Subcutaneous abdominal adipose tissue (tissue), 5 donors: ENCODE measurements at regions not wholly inside any gene's neighbourhood (a gene's known extent, or its start where the extent isn't known, plus 50 kb on each side); places are given as distances from the start of the nearest gene placed in this dataset.
A peak's percentile ranks its signal among the peaks of the same experiment; 100 is the strongest.
"Not testable (repeated sequence)": the region's sequence is repeated elsewhere in the genome, so short reads cannot be mapped to it uniquely, and the experiment has no call there.

Experiments used
- H3K27ac ChIP-seq: one replicate; pipeline ENCODE4 v1.7.0; 2013; ENCODE audit warnings: low read depth, mild to moderate bottlenecking, inconsistent platforms, low read length, moderate library complexity
- H3K27me3 ChIP-seq, 5 donors: one replicate each; pipeline ENCODE4 v1.7.0; 2013; ENCODE audit warnings: low read length in 5 of 5, inconsistent platforms in 1 of 5; ENCODE audit not compliant: control insufficient read depth in 5 of 5, insufficient read depth in 4 of 5
- H3K36me3 ChIP-seq, 5 donors: one replicate each; pipeline ENCODE4 v1.7.0; 2013; ENCODE audit warnings: low read length in 5 of 5; ENCODE audit not compliant: control insufficient read depth in 5 of 5, insufficient read depth in 5 of 5
- H3K4me1 ChIP-seq, 5 donors: one replicate each; pipeline ENCODE4 v1.7.0; 2013; ENCODE audit warnings: low read length in 5 of 5, mild to moderate bottlenecking in 3 of 5, moderate library complexity in 1 of 5; ENCODE audit not compliant: control insufficient read depth in 5 of 5, insufficient read depth in 5 of 5
- H3K4me3 ChIP-seq, 5 donors: one replicate each; pipeline ENCODE4 v1.7.0; 2013; ENCODE audit warnings: low read length in 5 of 5, low read depth in 1 of 5
- H3K9ac ChIP-seq, 5 donors: one replicate each; pipeline ENCODE4 v1.7.0; 2013; ENCODE audit warnings: low read length in 5 of 5, mild to moderate bottlenecking in 4 of 5, moderate library complexity in 3 of 5
- H3K9me3 ChIP-seq, 5 donors: one replicate each; pipeline ENCODE4 v1.7.0; 2013; ENCODE audit warnings: low read length in 5 of 5; ENCODE audit not compliant: control insufficient read depth in 5 of 5
- donor health status: healthy.
- donor health status: healthy.
- donor health status: healthy.
- donor health status: healthy.
- donor health status: healthy.

- Histone ChIP-seq H3K36me3 (no peaks in the 10 kb centered on the region), H3K4me1 (peaks cover 0 to 10% (median 0%) of the 10 kb centered on the region in 5 donors), H3K4me3 (no peak overlapping the region), H3K9ac (no peak overlapping the region), H3K27me3 (peaks cover 0 to 2% (median 0%) of the 10 kb centered on the region in 5 donors), H3K9me3 (no peaks in the 10 kb centered on the region), H3K27ac (no peak overlapping the region)
These were observed 51.2 kb upstream of the RDX start for GRCh38 chr11:110347660-110348059.

DNA sequence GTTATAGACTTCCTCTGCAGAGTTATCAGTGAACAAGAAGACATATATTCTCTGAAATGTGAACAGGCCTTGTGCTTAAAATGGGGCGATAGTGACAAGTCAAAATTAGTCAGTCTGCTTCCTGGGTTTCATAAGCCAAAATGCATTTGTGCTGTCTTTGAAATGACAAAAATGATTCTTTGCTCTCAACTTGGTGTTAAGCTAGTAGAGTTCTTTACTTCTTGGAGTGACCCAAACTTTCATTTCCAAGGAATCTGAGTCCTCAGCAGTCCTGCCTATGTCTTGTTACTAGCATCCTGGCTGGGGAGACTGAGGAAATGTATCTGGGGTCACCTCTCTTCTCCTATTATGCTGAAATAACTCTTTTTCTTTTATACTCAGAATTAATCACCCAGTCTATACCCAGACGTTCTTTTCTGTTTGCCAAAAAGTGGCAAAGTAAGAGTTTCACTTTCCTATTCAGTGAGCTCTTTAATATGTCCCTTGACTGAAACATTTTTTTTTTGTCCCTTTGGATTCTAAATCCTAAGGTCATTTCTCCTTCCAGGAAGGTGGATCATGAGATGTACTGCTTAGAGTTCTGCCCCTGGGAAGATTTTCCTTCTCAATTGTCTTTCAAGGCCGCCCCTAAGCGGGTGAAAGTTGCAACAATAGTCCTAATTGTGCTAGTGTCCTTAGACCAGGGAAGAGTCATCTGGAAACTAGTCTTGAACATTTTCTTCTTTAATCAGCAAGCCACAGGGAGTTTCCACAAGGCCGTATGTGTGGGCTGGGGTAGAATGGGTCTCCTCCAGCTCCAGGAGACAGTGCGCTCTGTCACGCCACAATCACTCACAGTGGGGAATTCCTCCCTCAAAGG, 53.0 kb upstream of the RDX start:
- H3K4me1 ChIP-seq = peaks cover 0 to 10% (median 0%) of the 10 kb centered on the region in 5 donors
- no peaks in the 10 kb centered on the region for H3K36me3 ChIP-seq
- no peak overlapping the region for H3K27ac ChIP-seq
- H3K9me3 ChIP-seq = peaks cover 0 to 4% (median 0%) of the 10 kb centered on the region in 5 donors
- H3K27me3 ChIP-seq = peaks cover 0 to 2% (median 0%) of the 10 kb centered on the region in 5 donors
- H3K9ac ChIP-seq = peak overlapping the region in 2 of 5 donors; percentile 3 to 24
- H3K4me3 ChIP-seq = no peak overlapping the region

GRCh38 chr11:110349997-110350383, 53.6 kb upstream of the RDX start:
- not testable (repeated sequence) for H3K9ac ChIP-seq, H3K27me3 ChIP-seq, H3K27ac ChIP-seq, H3K4me3 ChIP-seq, H3K9me3 ChIP-seq, H3K36me3 ChIP-seq
- H3K4me1 ChIP-seq = peaks cover 0 to 10% (median 0%) of the 10 kb centered on the region in 5 donors

DNA sequence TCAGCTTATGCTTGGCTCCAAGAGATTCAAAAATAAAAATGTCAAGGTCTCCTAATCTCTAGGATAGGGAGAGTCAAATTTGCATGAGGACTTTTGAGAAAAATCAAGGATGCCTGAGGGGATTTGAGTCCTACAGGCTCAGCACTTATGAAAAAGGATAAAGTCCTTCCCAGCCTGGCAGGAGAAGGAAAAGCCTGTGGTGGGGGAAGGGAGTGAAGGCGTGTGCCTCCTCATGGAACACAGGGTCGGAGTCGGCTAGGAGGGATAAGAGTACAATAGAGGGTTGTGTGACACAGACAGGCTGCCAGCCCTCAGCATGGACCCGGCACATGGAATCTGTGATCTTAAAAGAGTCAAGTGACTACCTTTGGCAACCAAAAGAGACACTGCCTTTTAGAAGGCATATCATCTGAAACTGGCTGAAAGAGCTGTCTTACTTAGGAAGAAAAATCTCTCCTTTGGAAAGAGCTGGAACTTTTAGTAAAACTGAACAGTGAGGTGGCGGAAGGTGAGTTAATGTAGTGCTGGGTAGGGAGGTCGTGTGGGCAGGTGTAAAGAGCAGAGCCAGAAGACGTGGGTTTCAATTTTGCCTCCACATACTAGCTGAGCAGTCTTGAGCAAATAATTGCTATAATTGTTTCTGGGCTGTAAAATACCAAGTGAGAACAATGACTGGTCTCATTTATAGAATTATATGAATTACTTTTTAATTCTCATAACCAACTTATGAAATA, 58.8 kb upstream of the RDX start:
- Histone ChIP-seq H3K4me3 (no peak overlapping the region), H3K27ac (no peak overlapping the region), H3K36me3 (no peaks in the 10 kb centered on the region), H3K9me3 (peaks cover 0 to 4% (median 0%) of the 10 kb centered on the region in 5 donors), H3K4me1 (no peaks in the 10 kb centered on the region), H3K9ac (no peak overlapping the region), H3K27me3 (peaks cover 0 to 2% (median 0%) of the 10 kb centered on the region in 5 donors)

DNA sequence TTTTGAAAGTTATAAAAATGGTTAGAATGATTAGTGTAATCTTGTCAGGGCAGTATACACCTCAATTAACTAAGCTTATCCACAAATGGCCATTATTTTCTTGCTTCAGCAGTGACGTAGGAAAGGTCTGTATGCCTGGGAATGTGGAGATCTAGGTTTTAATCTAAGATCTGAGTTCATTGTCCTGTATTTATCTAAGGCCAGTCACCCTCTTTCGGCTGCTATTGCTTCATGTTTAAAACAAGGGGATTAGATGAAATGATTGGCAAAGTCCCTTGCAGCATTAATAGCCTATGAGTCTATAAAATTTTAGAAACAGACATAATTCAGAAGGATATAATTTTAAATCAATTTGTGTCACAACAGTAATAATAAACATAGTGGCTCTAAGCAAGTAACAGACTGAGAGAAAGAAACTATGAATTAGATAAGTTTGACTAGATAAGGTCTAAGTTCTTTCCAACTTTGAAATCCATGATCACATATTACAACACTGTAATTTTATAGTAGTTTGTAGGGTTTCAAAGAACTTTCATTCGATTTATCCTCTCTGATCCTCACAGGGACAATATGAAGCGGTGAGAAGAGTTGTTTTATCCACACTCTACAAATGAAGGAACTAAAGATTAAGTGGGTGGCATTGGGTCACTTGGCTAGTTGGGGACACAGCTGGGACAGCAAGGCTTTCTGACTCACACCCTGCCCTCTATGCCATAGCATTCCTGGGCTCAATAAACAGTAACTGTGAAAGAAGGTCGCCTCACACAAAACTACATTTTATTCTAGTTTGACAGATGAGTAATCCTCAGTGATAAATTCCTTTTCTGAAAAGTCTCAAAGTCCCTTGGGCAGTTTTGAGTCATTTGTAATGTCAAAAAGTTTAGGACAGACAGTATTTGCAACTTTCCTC, 60.6 kb upstream of the RDX start:
- Histone ChIP-seq H3K4me1 (no peaks in the 10 kb centered on the region), H3K9me3 (peaks cover 0 to 4% (median 0%) of the 10 kb centered on the region in 5 donors), H3K27ac (no peak overlapping the region)

GRCh38 chr11:110358336-110358735, 61.9 kb upstream of the RDX start:
- H3K4me1 ChIP-seq = peaks cover 0 to 7% (median 3%) of the 10 kb centered on the region in 5 donors
- H3K4me3 ChIP-seq = no peak overlapping the region
- no peaks in the 10 kb centered on the region for H3K36me3 ChIP-seq
- H3K9me3 ChIP-seq = peaks cover 0 to 4% (median 0%) of the 10 kb centered on the region in 5 donors
- H3K27ac ChIP-seq = no peak overlapping the region
- H3K9ac ChIP-seq = no peak overlapping the region
- no peaks in the 10 kb centered on the region for H3K27me3 ChIP-seq

More for the DNA sequence above, 60.6 kb upstream of the RDX start:
- Histone ChIP-seq H3K27me3 (no peaks in the 10 kb centered on the region), H3K36me3 (no peaks in the 10 kb centered on the region), H3K4me3 (no peak overlapping the region), H3K9ac (no peak overlapping the region)

DNA sequence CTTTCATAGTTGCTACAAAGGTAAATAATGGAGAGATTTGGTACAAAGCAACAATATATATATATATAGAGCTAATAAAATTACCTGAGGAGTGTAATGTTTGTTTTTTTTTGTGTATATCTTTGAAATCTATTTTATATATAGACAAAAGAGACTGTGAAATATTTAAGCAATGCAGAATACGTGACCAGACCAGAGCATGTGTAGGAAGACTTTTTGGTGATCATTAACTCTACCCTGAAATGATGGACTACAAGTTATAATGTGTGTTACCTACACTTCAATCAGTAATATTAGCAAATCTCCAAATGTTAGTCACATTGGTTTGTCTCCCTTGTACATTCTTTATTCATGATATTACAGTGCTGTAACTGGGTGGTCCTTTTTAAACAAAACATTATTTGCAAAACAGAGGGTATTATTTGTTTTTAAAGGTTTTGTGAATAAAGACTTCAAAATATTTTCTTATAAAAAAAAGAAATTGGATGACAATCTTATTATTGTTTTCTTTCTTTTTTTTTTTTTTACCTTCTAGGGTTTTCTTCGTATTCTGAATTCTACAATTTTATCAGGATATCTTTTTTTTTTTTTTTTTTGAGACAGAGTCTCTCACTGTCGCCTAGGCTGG, 64.5 kb upstream of the RDX start:
- H3K4me1 ChIP-seq = peaks cover 0 to 13% (median 3%) of the 10 kb centered on the region in 5 donors
- not testable (repeated sequence) for H3K27ac ChIP-seq, H3K4me3 ChIP-seq, H3K27me3 ChIP-seq, H3K36me3 ChIP-seq, H3K9me3 ChIP-seq, H3K9ac ChIP-seq

DNA sequence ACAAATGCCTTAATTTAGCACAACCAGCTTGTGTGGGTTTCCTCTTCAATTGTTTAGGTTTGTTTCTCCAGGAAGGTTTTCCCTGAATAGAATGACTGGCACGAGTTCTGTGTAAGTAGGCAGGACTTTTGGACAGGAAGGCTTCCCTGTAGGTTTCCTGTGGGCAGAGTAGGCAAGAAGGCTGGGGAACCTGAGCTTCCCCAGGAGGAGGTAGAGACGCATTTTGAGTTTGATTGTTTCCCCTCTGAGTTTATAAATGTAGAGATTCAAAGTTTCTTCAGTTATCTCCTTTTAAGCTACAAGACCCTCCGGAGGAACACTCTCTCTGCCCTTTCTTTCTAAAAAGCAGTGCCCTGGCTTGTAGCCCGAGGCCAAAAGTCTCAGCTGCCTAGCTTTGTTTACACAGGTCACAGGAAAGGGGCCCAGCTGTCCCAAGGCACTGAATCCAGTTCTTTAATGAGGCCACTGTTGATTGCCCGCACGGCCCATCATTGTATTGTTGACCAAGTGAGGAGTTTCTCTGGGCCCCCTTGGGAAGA, 66.6 kb upstream of the RDX start:
- Histone ChIP-seq H3K27me3 (no peaks in the 10 kb centered on the region), H3K36me3 (no peaks in the 10 kb centered on the region), H3K4me1 (peaks cover 0 to 24% (median 10%) of the 10 kb centered on the region in 5 donors), H3K4me3 (peak overlapping the region in 1 of 5 donors; percentile 17), H3K9me3 (no peaks in the 10 kb centered on the region), H3K9ac (no peak overlapping the region), H3K27ac (peak overlapping the region; percentile 47)

DNA sequence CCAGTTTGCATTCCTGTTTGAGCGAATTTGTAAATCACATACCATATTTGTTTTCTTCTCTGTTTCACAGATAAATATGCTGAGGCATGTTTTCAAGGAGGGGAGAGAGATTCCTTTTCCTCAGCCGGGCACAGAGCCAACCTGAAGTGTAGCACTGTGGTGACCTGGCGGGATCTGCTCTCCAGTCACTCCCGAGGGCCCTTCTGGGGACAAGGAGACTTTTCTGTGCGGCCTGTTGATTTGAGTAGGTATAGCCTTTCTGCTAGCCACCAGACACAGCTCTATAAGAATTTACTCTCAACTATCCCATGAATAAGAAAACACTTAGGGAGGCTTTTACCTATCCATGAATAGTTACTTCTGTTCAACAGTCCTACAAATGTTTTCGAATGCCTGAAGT, 63.5 kb upstream of the FDX1 start:
- no peaks in the 10 kb centered on the region for H3K9me3 ChIP-seq
- no peak overlapping the region for H3K4me3 ChIP-seq
- H3K4me1 ChIP-seq = peaks cover 0 to 24% (median 10%) of the 10 kb centered on the region in 5 donors
- peak overlapping the region in 2 of 5 donors; percentile 20 to 48 for H3K9ac ChIP-seq
- no peak overlapping the region for H3K27ac ChIP-seq
- no peaks in the 10 kb centered on the region for H3K27me3 ChIP-seq
- no peaks in the 10 kb centered on the region for H3K36me3 ChIP-seq
